Trophoblast cell (in vitro differentiated cells and primary cell): ENCODE measurements at regions not wholly inside any gene's neighbourhood (a gene's known extent, or its start where the extent isn't known, plus 50 kb on each side); places are given as distances from the start of the nearest gene placed in this dataset.

ENCODE experiments used
- DNase-seq, 2 donors: peaks; one replicate each; pipeline ENCODE4 v3.0.0-alpha.2; 2016
- H2AFZ ChIP-seq: 2 replicates; pipeline ENCODE4 v1.6.1; 2013; ENCODE audit warnings: low read length, moderate library complexity, mild to moderate bottlenecking; ENCODE audit not compliant: insufficient read depth, poor library complexity
- H2AK5ac ChIP-seq: 2 replicates; pipeline ENCODE4 v1.6.1; 2013; ENCODE audit warnings: mild to moderate bottlenecking, low read length
- H2BK120ac ChIP-seq: 2 replicates; pipeline ENCODE4 v1.6.1; 2013; ENCODE audit warnings: low read length, mild to moderate bottlenecking, moderate library complexity; ENCODE audit not compliant: insufficient read depth, poor library complexity
- H2BK12ac ChIP-seq: 2 replicates; pipeline ENCODE4 v1.6.1; 2013; ENCODE audit warnings: mild to moderate bottlenecking, low read length, moderate library complexity
- H2BK5ac ChIP-seq: 2 replicates; pipeline ENCODE4 v1.6.1; 2013; ENCODE audit warnings: low read length, low read depth, moderate library complexity, mild to moderate bottlenecking; ENCODE audit not compliant: poor library complexity
- H3K14ac ChIP-seq: 2 replicates; pipeline ENCODE4 v1.6.1; 2013; ENCODE audit warnings: mild to moderate bottlenecking, low read length
- H3K18ac ChIP-seq: 2 replicates; pipeline ENCODE4 v1.6.1; 2013; ENCODE audit warnings: mild to moderate bottlenecking, low read length
- H3K23ac ChIP-seq: 2 replicates; pipeline ENCODE4 v1.6.1; 2013; ENCODE audit warnings: low read length
- H3K27ac ChIP-seq: 2 replicates; pipeline ENCODE4 v1.5.1; 2013; ENCODE audit warnings: low read depth, mild to moderate bottlenecking, inconsistent platforms, low read length, moderate library complexity
- H3K27me3 ChIP-seq: 2 replicates; pipeline ENCODE4 v1.6.1; 2013; ENCODE audit warnings: inconsistent platforms, mild to moderate bottlenecking, low read length, moderate library complexity; ENCODE audit not compliant: insufficient read depth
- H3K36me3 ChIP-seq, 2 experiments: 1 replicate in 1 of 2; 2 replicates in 1 of 2; pipeline ENCODE4 v1.6.1; 2013; ENCODE audit warnings: low read length in 2 of 2, mild to moderate bottlenecking in 2 of 2, moderate library complexity in 1 of 2; ENCODE audit not compliant: insufficient read depth in 2 of 2, control insufficient read depth in 1 of 2
- H3K4ac ChIP-seq: 2 replicates; pipeline ENCODE4 v1.6.1; 2013; ENCODE audit warnings: low read depth, mild to moderate bottlenecking, low read length, moderate library complexity
- H3K4me1 ChIP-seq, 2 experiments: 1 replicate in 1 of 2; 2 replicates in 1 of 2; pipeline ENCODE4 v1.6.1; 2013; ENCODE audit warnings: low read length in 2 of 2, mild to moderate bottlenecking in 2 of 2, moderate library complexity in 1 of 2; ENCODE audit not compliant: insufficient read depth in 2 of 2, control insufficient read depth in 1 of 2
- H3K4me2 ChIP-seq: 2 replicates; pipeline ENCODE4 v1.6.1; 2013; ENCODE audit warnings: inconsistent platforms, mild to moderate bottlenecking, low read length, moderate library complexity
- H3K4me3 ChIP-seq: 2 replicates; pipeline ENCODE4 v1.5.1; 2013; ENCODE audit warnings: mild to moderate bottlenecking, low read depth, low read length, inconsistent platforms
- H3K79me1 ChIP-seq: one replicate; pipeline ENCODE4 v1.6.1; 2013; ENCODE audit warnings: low read length
- H3K79me2 ChIP-seq: 2 replicates; pipeline ENCODE4 v1.6.1; 2013; ENCODE audit warnings: low read length, mild to moderate bottlenecking; ENCODE audit not compliant: control insufficient read depth, insufficient read depth, poor library complexity
- H3K9ac ChIP-seq: 2 replicates; pipeline ENCODE4 v1.6.1; 2013; ENCODE audit warnings: mild to moderate bottlenecking, low read length
- H3K9me3 ChIP-seq: 2 replicates; pipeline ENCODE4 v1.6.1; 2013; ENCODE audit warnings: low read depth, mild to moderate bottlenecking, control low read depth, inconsistent platforms, low read length; ENCODE audit not compliant: insufficient read depth
- H4K12ac ChIP-seq: 2 replicates; pipeline ENCODE4 v1.6.1; 2013; ENCODE audit warnings: low read depth, mild to moderate bottlenecking, low read length, moderate library complexity
- H4K8ac ChIP-seq: 2 replicates; pipeline ENCODE4 v1.6.1; 2013; ENCODE audit warnings: low read depth, mild to moderate bottlenecking, low read length, moderate library complexity
- H4K91ac ChIP-seq: one replicate; pipeline ENCODE4 v1.6.1; 2013; ENCODE audit warnings: low read depth, mild to moderate bottlenecking, low read length, moderate library complexity
- WGBS: extraction: QIAGEN DNeasy Blood & Tissue Kit; methylation state at CpG from one replicate; pipeline ENCODE4 v1.1.7; 2013; ENCODE audit warnings: missing lambda C conversion rate; ENCODE audit not compliant: insufficient read length, insufficient coverage; ENCODE audit errors: extremely low coverage; 5-methylcytosine and 5-hydroxymethylcytosine counted together

GRCh38 chr3:72248389-72248761 lies 463.4 kb upstream of the PROK2 start:
- no peak overlapping the region for H3K4me3 ChIP-seq
- H3K23ac ChIP-seq = no peak overlapping the region
- no peaks in the 10 kb centered on the region for H3K4me1 ChIP-seq
- H3K79me1 ChIP-seq = no peaks in the 10 kb centered on the region
- no peak overlapping the region for H3K27ac ChIP-seq
- no peaks in the 10 kb centered on the region for H3K36me3 ChIP-seq
- no peak overlapping the region for H2AFZ ChIP-seq
- no peaks in the 10 kb centered on the region for H3K27me3 ChIP-seq
- no peak overlapping the region for H2BK120ac ChIP-seq
- H2AK5ac ChIP-seq = no peak overlapping the region
- DNase-seq = no peak
- H4K91ac ChIP-seq = no peak overlapping the region
- H2BK5ac ChIP-seq = no peak overlapping the region
- H3K4me2 ChIP-seq = no peak overlapping the region
- no peak overlapping the region for H3K18ac ChIP-seq
- H4K12ac ChIP-seq = no peak overlapping the region
- no peak overlapping the region for H3K4ac ChIP-seq
- H3K14ac ChIP-seq = no peak overlapping the region
- H4K8ac ChIP-seq = no peak overlapping the region
- no CpG with 5 or more reads among the region's 1 CpG for WGBS
- H3K79me2 ChIP-seq = no peaks in the 10 kb centered on the region
- no peak overlapping the region for H2BK12ac ChIP-seq
- no peaks in the 10 kb centered on the region for H3K9me3 ChIP-seq
- H3K9ac ChIP-seq = no peak overlapping the region

DNA sequence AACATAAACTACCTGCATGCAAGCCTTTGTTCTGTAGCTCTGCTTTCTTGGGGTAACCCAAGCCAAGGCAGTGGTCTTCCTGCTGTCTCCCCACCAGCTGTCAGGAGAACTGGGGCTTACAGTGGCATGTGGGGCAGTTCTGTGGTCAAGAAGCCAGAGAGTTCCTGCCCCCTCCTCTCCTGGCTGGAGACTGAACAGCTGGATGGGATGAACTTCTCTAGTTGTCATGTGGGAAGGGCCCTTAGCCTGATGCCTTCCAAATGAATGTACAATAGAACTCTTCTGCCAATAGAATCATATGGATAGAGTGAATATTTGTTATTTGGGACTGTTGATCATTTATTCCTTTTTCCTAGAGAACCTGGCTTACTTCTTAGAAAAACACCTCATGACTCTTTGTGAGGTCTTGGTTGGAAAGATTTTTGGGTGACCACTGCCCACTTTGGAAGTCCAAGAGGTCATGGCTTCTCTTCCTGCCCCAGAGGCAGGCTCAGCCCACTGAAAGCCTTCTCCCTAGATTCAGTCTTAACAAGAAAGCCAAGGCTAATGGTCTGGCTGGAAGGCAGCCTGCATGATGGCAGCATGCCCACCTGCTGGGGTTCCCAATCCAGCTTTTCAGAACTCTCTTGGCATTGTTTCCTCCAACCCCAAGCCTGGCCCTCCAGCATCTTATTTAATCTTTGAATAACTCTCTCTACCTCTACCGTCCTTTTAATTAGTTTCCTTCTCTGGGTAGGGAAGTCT lies 462.9 kb upstream of the PROK2 start:
- H3K79me2 ChIP-seq = no peaks in the 10 kb centered on the region
- H3K27me3 ChIP-seq = no peaks in the 10 kb centered on the region

GRCh38 chr3:72247126-72247525 lies 462.2 kb upstream of the PROK2 start:
- no peaks in the 10 kb centered on the region for H3K4me1 ChIP-seq
- H3K36me3 ChIP-seq = no peaks in the 10 kb centered on the region
- no peak overlapping the region for H4K91ac ChIP-seq
- H2BK12ac ChIP-seq = no peak overlapping the region
- H2AK5ac ChIP-seq = no peak overlapping the region
- no peak overlapping the region for H4K8ac ChIP-seq
- H3K27ac ChIP-seq = no peak overlapping the region
- H2BK120ac ChIP-seq = no peak overlapping the region
- H2BK5ac ChIP-seq = no peak overlapping the region
- DNase-seq = no peak
- WGBS = no CpG with 5 or more reads among the region's 7 CpGs
- no peak overlapping the region for H3K18ac ChIP-seq
- H3K4ac ChIP-seq = no peak overlapping the region
- H3K9ac ChIP-seq = no peak overlapping the region
- H3K23ac ChIP-seq = no peak overlapping the region
- H2AFZ ChIP-seq = no peak overlapping the region
- H3K79me2 ChIP-seq = no peaks in the 10 kb centered on the region
- H3K79me1 ChIP-seq = no peaks in the 10 kb centered on the region
- no peak overlapping the region for H4K12ac ChIP-seq
- H3K27me3 ChIP-seq = no peaks in the 10 kb centered on the region
- H3K14ac ChIP-seq = no peak overlapping the region
- H3K4me3 ChIP-seq = no peak overlapping the region
- H3K4me2 ChIP-seq = no peak overlapping the region
- no peaks in the 10 kb centered on the region for H3K9me3 ChIP-seq

More for the DNA sequence above, 462.9 kb upstream of the PROK2 start:
- no peak overlapping the region for H2AFZ ChIP-seq
- H2BK5ac ChIP-seq = no peak overlapping the region
- H3K23ac ChIP-seq = no peak overlapping the region
- DNase-seq = no peak
- no peaks in the 10 kb centered on the region for H3K4me1 ChIP-seq
- no peak overlapping the region for H4K91ac ChIP-seq
- no CpG with 5 or more reads among the region's 1 CpG for WGBS
- no peak overlapping the region for H3K4ac ChIP-seq
- H3K4me3 ChIP-seq = no peak overlapping the region
- no peak overlapping the region for H3K14ac ChIP-seq
- H2AK5ac ChIP-seq = no peak overlapping the region
- no peaks in the 10 kb centered on the region for H3K79me1 ChIP-seq
- H3K9me3 ChIP-seq = no peaks in the 10 kb centered on the region
- H3K4me2 ChIP-seq = no peak overlapping the region
- H4K12ac ChIP-seq = no peak overlapping the region
- no peak overlapping the region for H4K8ac ChIP-seq
- no peak overlapping the region for H2BK12ac ChIP-seq
- H2BK120ac ChIP-seq = no peak overlapping the region
- H3K27ac ChIP-seq = no peak overlapping the region
- H3K18ac ChIP-seq = no peak overlapping the region
- no peak overlapping the region for H3K9ac ChIP-seq
- H3K36me3 ChIP-seq = no peaks in the 10 kb centered on the region

DNA sequence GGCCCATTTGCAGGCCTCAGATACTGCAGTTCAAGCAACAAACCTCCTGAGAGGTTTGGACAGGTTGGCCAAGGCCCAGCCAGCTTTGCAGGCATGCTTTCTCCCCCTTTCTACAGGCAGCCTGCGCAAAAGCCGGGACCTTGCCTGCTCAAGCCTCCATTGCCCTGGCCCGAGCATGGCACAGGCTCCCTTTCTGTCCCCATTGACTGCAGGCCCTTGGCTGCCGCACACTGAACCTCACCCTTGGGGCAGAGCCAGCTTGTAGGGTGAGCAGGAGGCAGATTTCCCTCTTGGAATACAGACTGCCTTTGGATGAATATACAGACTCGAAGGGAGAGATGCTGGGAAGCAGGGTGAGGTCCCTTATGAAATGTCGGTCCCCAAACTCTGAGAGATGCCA lies 461.7 kb upstream of the PROK2 start:
- no peak overlapping the region for H2AK5ac ChIP-seq
- H3K79me1 ChIP-seq = no peaks in the 10 kb centered on the region
- H3K79me2 ChIP-seq = no peaks in the 10 kb centered on the region
- no peak overlapping the region for H3K23ac ChIP-seq
- no CpG with 5 or more reads among the region's 6 CpGs for WGBS
- H2BK5ac ChIP-seq = no peak overlapping the region
- H3K14ac ChIP-seq = no peak overlapping the region
- H3K4me1 ChIP-seq = no peaks in the 10 kb centered on the region
- no peaks in the 10 kb centered on the region for H3K9me3 ChIP-seq
- no peak overlapping the region for H3K4me3 ChIP-seq
- no peak overlapping the region for H3K18ac ChIP-seq
- no peak for DNase-seq
- no peaks in the 10 kb centered on the region for H3K27me3 ChIP-seq
- no peak overlapping the region for H4K12ac ChIP-seq
- no peak overlapping the region for H2BK120ac ChIP-seq
- H4K8ac ChIP-seq = no peak overlapping the region
- no peak overlapping the region for H3K27ac ChIP-seq
- no peak overlapping the region for H3K4ac ChIP-seq
- no peak overlapping the region for H2BK12ac ChIP-seq
- H3K36me3 ChIP-seq = no peaks in the 10 kb centered on the region
- H3K4me2 ChIP-seq = no peak overlapping the region
- H4K91ac ChIP-seq = no peak overlapping the region
- no peak overlapping the region for H3K9ac ChIP-seq
- H2AFZ ChIP-seq = no peak overlapping the region
